ENCODE measurements at regions not wholly inside any gene's neighbourhood (a gene's known extent, or its start where the extent isn't known, plus 50 kb on each side); places are given as distances from the start of the nearest gene placed in this dataset.

DNA sequence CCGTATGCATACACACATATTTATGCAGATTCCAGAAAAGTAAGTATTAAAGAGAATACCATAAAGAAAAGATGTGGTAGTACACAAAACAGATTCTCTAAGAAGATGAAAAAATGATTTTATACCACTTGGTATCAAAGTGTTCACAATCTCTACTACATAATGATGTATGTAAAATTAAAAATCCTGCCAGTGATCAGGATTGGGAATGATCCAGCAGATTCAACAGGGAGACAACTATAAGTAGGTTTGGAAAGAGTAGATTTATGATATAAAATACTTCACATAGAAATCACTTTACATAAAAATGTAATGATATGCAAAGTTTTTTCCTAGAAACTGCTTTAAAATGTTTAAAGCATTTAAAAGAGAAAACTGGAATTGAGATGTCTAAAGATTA, 447.0 kb downstream of the CNTNAP4 start:
- no peak for DNase-seq (ENCODE audit: low spot score)

DNA sequence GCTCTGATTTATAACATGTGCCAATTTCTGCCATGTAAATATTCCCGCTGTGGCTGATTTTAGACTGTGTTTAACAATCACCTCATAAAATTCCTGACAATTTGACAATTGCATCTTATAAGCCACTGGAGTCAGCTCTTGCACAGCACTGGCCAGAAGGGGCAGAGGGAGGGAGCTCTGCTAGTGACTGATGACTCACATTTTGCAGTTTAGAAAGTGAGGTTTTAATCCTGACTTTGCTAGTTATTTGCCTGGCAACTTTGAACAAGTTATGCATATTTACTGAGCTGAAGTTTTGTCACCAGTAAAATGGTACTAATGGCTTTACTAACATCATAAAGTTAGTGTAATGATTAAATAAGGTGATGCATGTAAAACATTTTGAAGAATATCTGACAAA, 452.3 kb downstream of the CNTNAP4 start:
- DNase-seq (ENCODE audit: low spot score), result no peak

GRCh38 chr16:76732894-76733293, 455.7 kb downstream of the CNTNAP4 start:
- no peak for DNase-seq (ENCODE audit: low spot score)

- DNase-seq (ENCODE audit: low spot score), result no peak
Measured at GRCh38 chr16:76741623-76742022, 449.4 kb upstream of the MON1B start.

- DNase-seq (ENCODE audit: low spot score), result no peak
Measured at GRCh38 chr16:76748461-76749348, 442.3 kb upstream of the MON1B start.

GRCh38 chr16:76749780-76750375, 441.1 kb upstream of the MON1B start:
- DNase-seq (ENCODE audit: low spot score), result no peak

DNA sequence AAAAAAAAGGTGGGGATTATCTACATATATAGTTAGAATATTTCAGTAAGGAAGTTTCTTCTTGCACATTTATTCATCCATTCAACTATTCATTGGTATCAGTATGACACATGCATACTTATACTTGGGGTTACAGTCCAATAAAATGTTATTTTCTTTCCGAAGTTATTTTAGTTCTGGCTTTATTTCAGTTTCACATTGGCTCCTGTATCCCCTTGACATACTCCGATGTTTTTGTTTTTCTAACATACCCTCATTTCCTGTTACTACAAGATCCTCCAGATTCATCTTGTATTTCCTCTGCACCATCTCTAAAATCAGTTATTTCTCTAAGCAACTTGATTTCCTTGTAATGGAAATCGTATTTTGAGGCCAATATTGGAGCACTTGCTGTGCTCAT, 435.5 kb upstream of the MON1B start:
- DNase-seq (ENCODE audit: low spot score), result no peak

GRCh38 chr16:76756423-76756822, 434.6 kb upstream of the MON1B start:
- no peak for DNase-seq (ENCODE audit: low spot score)

DNA sequence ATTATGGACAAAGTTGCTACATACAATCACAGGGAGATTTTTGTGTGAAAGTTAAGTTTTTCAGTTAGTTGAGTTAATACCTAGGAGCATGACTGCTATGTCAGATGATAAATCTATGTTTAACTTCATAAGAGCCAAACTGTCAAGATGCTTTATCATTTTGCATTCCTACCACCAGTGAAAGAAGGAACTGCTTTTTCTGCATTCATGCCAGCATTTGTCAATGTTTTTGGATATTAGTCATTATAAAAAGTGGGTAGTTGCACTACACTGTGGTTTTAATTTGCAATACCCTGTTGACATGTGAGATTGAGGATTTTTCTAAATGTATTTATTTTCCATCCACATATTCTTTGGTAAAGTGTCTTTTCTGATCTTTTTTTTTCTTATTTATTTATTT, 434.0 kb upstream of the MON1B start:
- no peak for DNase-seq (ENCODE audit: low spot score)

DNA sequence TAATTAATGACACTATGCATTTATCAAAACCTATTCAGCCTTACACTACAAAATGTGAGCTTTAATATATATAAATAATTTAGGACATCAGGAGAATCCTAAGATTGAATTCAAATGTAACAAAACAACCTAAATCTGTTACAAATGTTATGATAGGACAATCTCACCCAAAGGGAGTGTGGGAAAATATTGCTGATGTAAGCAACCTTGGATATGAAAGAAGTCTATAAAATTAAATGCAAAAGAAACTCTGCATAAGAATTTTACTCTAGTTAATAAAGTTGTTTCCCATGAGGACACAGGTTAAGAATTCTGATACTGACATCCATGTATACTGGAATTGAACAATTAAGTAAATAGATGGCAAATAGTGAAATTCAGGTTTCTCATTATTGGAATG, 424.5 kb upstream of the MON1B start:
- no peak for DNase-seq (ENCODE audit: low spot score)

DNA sequence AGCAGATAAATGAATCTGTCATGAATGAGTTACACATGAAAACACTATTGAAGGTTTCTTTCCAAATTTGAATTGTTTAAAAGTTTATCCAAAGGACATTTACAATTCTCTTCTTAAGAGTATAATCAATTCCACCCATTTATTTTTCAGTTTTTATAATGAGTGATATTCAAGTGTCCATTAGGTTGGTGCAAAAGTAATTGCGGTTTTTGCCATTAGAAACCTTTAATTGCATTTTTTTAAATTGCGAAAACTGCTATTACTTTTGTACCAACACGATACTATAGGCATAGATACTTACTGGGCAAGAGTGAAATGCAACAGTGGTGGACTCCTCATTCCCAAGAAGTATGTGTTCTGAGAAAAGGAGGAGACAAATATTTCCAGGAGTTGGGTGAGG, 422.7 kb upstream of the MON1B start:
- DNase-seq (ENCODE audit: low spot score), result no peak

- no peak for DNase-seq (ENCODE audit: low spot score)
Measured at GRCh38 chr16:76768948-76769347, 422.0 kb upstream of the MON1B start.

GRCh38 chr16:76771216-76771615, 419.8 kb upstream of the MON1B start:
- no peak for DNase-seq (ENCODE audit: low spot score)

DNA sequence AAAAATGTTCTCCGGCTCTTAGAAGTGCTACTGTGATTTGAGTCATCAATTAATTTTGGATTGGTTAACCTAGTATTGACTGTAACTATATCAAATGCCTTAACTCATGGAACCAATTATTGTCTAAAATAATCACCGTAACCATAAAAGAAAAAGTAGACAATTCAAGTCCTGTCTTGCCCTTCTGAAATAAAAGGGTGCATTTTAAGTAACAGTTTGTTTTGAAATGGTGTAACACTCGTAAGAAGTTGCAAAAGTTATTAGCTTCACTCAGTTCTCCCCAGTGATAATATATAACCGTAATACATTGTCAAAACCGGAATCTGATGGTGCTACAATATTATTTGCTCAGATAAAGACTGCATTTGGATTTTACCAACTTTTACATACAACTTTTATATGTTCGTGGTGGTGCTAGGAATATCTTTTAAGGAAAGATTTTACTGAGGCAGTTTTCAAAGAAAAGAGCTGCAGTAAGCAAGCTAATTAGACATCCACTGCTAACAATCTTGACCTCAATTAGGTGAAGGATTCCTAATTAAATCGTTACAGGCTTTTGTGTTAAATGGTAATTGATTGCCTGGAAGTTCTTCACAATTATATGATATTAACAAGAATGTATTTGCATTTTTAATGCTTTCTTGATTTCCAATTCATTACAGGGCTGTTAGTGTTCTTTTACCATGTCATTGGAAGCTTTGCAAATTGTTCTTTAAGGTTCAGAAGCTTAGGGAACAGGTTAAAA, 413.1 kb upstream of the MON1B start:
- no peak for DNase-seq (ENCODE audit: low spot score)

- no peak for DNase-seq (ENCODE audit: low spot score)
Measured at GRCh38 chr16:76780556-76780955, 410.4 kb upstream of the MON1B start.

GRCh38 chr16:76784530-76784929, 406.5 kb upstream of the MON1B start:
- DNase-seq (ENCODE audit: low spot score), result no peak

GRCh38 chr16:76787394-76787793, 403.6 kb upstream of the MON1B start:
- DNase-seq (ENCODE audit: low spot score), result no peak

- DNase-seq (ENCODE audit: low spot score), result no peak
Measured at GRCh38 chr16:76791151-76791550, 399.8 kb upstream of the MON1B start.

GRCh38 chr16:76796416-76796815, 394.6 kb upstream of the MON1B start:
- DNase-seq (ENCODE audit: low spot score), result no peak

GRCh38 chr16:76796978-76797377, 394.0 kb upstream of the MON1B start:
- no peak for DNase-seq (ENCODE audit: low spot score)

GRCh38 chr16:76797457-76797856, 393.5 kb upstream of the MON1B start:
- DNase-seq (ENCODE audit: low spot score), result no peak

GRCh38 chr16:76800196-76800595, 390.8 kb upstream of the MON1B start:
- DNase-seq (ENCODE audit: low spot score), result no peak

DNA sequence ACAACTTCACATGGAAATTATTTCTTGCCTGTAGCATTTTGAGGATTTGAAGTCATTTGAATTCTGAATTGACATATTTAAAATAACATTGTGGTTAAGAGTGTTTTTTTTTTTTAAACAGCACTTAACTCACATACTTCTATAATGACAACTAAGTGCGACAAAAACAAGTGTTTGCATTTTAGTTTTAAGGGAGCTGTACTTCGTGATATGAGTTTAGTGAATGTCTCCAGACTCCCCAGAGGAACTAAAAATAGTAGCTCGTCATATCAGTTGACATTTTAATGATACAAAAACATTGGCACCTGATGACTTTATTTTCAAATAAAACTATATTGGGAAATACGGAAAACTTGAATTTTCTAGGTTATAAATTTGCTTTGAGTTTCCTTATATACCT, 389.6 kb upstream of the MON1B start:
- DNase-seq (ENCODE audit: low spot score), result no peak
